KMS-11 (cell line): ENCODE measurements at regions not wholly inside any gene's neighbourhood (a gene's known extent, or its start where the extent isn't known, plus 50 kb on each side); places are given as distances from the start of the nearest gene placed in this dataset.
"Not testable (repeated sequence)": the region's sequence is repeated elsewhere in the genome, so short reads cannot be mapped to it uniquely, and the experiment has no call there.

ENCODE experiments used
- H2AFZ ChIP-seq: fragments of 200-600 bp; sonication (generic); 2 replicates; pipeline ENCODE4 v1.6.1; 2016; ENCODE audit warnings: antibody characterized with exemption, mixed run types, low read depth
- H3K27ac ChIP-seq: fragments of 200-600 bp; sonication (generic); 2 replicates; pipeline ENCODE4 v1.6.1; 2016; ENCODE audit warnings: mild to moderate bottlenecking, mixed run types
- H3K27me3 ChIP-seq: fragments of 200-600 bp; sonication (generic); 2 replicates; pipeline ENCODE4 v1.6.1; 2017; ENCODE audit warnings: mild to moderate bottlenecking, low read depth, mixed run types, moderate library complexity; ENCODE audit not compliant: insufficient read depth
- H3K36me3 ChIP-seq: fragments of 200-600 bp; sonication (generic); 2 replicates; pipeline ENCODE4 v1.6.1; 2017; ENCODE audit warnings: mild to moderate bottlenecking, mixed run types; ENCODE audit not compliant: insufficient read depth
- H3K4me1 ChIP-seq: fragments of 200-600 bp; sonication (generic); 2 replicates; pipeline ENCODE4 v1.6.1; 2016; ENCODE audit warnings: mild to moderate bottlenecking, low read depth, mixed run types; ENCODE audit not compliant: poor library complexity, severe bottlenecking
- H3K4me2 ChIP-seq: fragments of 200-600 bp; sonication (generic); 2 replicates; pipeline ENCODE4 v1.7.0; 2016; ENCODE audit warnings: mild to moderate bottlenecking, mixed run types
- H3K4me3 ChIP-seq: fragments of 200-600 bp; sonication (generic); IDR thresholded peaks from 2 replicates; pipeline ENCODE4 v1.6.1; 2017; ENCODE audit warnings: low read depth, low read length, mixed read lengths; ENCODE audit not compliant: insufficient read depth
- H3K79me2 ChIP-seq: fragments of 200-600 bp; sonication (generic); 2 replicates; pipeline ENCODE4 v1.6.1; 2016; ENCODE audit warnings: low read depth, mixed run types; ENCODE audit not compliant: insufficient read depth
- H3K9ac ChIP-seq: fragments of 200-600 bp; sonication (generic); 2 replicates; pipeline ENCODE4 v1.6.1; 2016; ENCODE audit warnings: mild to moderate bottlenecking, mixed run types
- H4K20me1 ChIP-seq: fragments of 200-600 bp; sonication (generic); 2 replicates; pipeline ENCODE4 v1.6.1; 2016; ENCODE audit warnings: mild to moderate bottlenecking, mixed run types; ENCODE audit not compliant: insufficient read depth
- TF ChIP-seq, protein P1 (sequence below): fragments of 200-600 bp; sonication (generic); conservative IDR thresholded peaks from 2 replicates; pipeline ENCODE4 v1.6.1; 2017; ENCODE audit warnings: low read depth, mild to moderate bottlenecking, antibody characterized with exemption, low read length, moderate library complexity, mixed read lengths

GRCh38 chr10:64573623-64574325 lies 1052.6 kb downstream of the REEP3 start:
- H2AFZ ChIP-seq, result no peak overlapping the region
- no peaks in the 10 kb centered on the region for H3K27me3 ChIP-seq
- H3K79me2 ChIP-seq, result no peaks in the 10 kb centered on the region
- no peak overlapping the region for H3K27ac ChIP-seq
- no peaks in the 10 kb centered on the region for H4K20me1 ChIP-seq
- TF ChIP-seq, protein P1, sequence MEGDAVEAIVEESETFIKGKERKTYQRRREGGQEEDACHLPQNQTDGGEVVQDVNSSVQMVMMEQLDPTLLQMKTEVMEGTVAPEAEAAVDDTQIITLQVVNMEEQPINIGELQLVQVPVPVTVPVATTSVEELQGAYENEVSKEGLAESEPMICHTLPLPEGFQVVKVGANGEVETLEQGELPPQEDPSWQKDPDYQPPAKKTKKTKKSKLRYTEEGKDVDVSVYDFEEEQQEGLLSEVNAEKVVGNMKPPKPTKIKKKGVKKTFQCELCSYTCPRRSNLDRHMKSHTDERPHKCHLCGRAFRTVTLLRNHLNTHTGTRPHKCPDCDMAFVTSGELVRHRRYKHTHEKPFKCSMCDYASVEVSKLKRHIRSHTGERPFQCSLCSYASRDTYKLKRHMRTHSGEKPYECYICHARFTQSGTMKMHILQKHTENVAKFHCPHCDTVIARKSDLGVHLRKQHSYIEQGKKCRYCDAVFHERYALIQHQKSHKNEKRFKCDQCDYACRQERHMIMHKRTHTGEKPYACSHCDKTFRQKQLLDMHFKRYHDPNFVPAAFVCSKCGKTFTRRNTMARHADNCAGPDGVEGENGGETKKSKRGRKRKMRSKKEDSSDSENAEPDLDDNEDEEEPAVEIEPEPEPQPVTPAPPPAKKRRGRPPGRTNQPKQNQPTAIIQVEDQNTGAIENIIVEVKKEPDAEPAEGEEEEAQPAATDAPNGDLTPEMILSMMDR, result no peak
- no peaks in the 10 kb centered on the region for H3K36me3 ChIP-seq
- H3K4me3 ChIP-seq, result no peak overlapping the region
- no peak overlapping the region for H3K9ac ChIP-seq
- no peaks in the 10 kb centered on the region for H3K4me1 ChIP-seq
- H3K4me2 ChIP-seq, result no peak overlapping the region

- Histone ChIP-seq H4K20me1 (no peaks in the 10 kb centered on the region), H3K9ac (no peak overlapping the region), H3K4me1 (no peaks in the 10 kb centered on the region), H3K27me3 (no peaks in the 10 kb centered on the region), H2AFZ (no peak overlapping the region), H3K27ac (no peak overlapping the region), H3K4me3 (no peak overlapping the region), H3K4me2 (no peak overlapping the region), H3K79me2 (no peaks in the 10 kb centered on the region), H3K36me3 (no peaks in the 10 kb centered on the region)
- TF ChIP-seq, protein P1, result no peak
Measured at GRCh38 chr10:64574371-64574770, 1053.2 kb downstream of the REEP3 start.

DNA sequence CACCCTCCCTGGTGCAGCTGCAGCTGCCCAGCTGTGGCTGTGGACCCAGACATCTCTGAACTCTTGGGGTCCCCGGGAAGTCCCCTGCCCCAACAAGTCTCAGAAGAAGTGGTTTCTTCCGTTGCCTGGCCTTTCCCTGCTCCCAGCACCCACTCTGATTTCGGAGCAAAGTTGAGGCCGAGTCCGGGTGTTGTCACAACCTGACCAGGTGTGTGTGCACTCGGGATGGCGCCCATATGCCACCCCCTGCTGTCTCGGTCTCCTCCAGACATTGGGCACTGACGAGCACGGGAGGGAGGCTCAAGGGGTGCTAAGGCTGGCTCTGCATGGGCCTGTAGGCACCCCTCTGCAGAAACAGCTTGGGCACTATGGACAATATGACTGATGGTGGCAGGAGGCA lies 1055.3 kb downstream of the REEP3 start:
- no peak overlapping the region for H3K4me3 ChIP-seq
- H2AFZ ChIP-seq, result no peak overlapping the region
- TF ChIP-seq, protein P1, result no peak
- H3K4me2 ChIP-seq, result no peak overlapping the region
- no peaks in the 10 kb centered on the region for H3K4me1 ChIP-seq
- H3K27ac ChIP-seq, result no peak overlapping the region
- H4K20me1 ChIP-seq, result no peaks in the 10 kb centered on the region
- H3K27me3 ChIP-seq, result no peaks in the 10 kb centered on the region
- no peaks in the 10 kb centered on the region for H3K36me3 ChIP-seq
- H3K9ac ChIP-seq, result no peak overlapping the region
- H3K79me2 ChIP-seq, result no peaks in the 10 kb centered on the region

DNA sequence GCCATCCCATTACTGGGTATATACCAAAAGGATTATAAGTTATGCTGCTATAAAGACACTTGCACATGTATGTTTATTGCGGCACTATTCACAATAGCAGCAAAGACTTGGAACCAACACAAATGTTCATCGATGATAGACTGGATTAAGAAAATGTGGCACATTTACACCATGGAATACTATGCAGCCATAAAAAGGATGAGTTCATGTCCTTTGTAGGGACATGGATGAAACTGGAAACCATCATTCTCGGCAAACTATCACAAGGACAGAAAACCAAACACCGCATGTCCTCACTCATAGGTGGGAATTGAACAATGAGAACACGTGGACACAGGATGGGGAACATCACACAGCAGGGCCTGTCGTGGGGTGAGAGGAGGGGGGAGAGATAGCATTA lies 1057.6 kb downstream of the REEP3 start:
- not testable (repeated sequence) for H3K79me2 ChIP-seq, H3K4me2 ChIP-seq, H3K9ac ChIP-seq, H3K27ac ChIP-seq, H3K27me3 ChIP-seq, H3K4me3 ChIP-seq, H4K20me1 ChIP-seq, H3K4me1 ChIP-seq, H2AFZ ChIP-seq, H3K36me3 ChIP-seq

DNA sequence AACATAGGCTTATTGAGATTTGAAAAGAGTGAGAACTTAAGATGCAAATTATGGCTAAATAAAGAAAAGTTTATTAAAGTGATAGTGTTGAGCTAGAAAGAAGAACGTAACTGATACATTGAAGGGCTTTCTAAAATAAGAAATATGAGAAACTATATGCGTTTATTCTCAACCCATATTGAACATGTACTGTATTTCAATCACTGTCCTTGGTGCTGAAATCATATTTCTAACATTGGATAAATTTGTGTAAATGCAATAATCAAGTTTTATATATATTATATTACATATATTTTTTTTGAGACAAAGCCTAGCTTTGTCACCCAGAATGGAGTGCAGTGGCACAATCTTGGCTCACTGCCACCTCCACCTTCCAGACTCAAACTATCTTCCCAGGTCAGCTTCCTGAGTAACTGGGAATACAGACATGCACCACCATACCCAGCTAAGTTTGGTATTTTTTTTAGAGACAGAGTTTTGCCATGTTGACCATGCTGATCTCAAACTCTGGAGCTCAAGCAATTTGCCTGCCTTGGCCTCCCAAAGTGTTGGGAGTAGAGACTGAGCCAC lies 1065.8 kb downstream of the REEP3 start:
- H3K4me3 ChIP-seq, result no peak overlapping the region
- H3K36me3 ChIP-seq, result no peaks in the 10 kb centered on the region
- H2AFZ ChIP-seq, result no peak overlapping the region
- H3K4me1 ChIP-seq, result no peaks in the 10 kb centered on the region
- H3K9ac ChIP-seq, result no peak overlapping the region
- no peaks in the 10 kb centered on the region for H3K27me3 ChIP-seq
- H3K4me2 ChIP-seq, result no peak overlapping the region
- no peak overlapping the region for H3K27ac ChIP-seq
- H4K20me1 ChIP-seq, result no peaks in the 10 kb centered on the region
- TF ChIP-seq, protein P1, result no peak
- H3K79me2 ChIP-seq, result no peaks in the 10 kb centered on the region
